Neural crest cell (in vitro differentiated cells): ENCODE measurements at regions not wholly inside any gene's neighbourhood (a gene's known extent, or its start where the extent isn't known, plus 50 kb on each side); places are given as distances from the start of the nearest gene placed in this dataset.

Experiments used
- DNase-seq: peaks from one replicate; pipeline ENCODE4 v3.0.0; 2021; ENCODE audit warnings: low read depth, mixed read lengths, low spot score
- H3K27ac Mint-ChIP-seq: one replicate; pipeline ENCODE4 v1.8.0; 2021; ENCODE audit warnings: mild to moderate bottlenecking, mixed read lengths; ENCODE audit not compliant: unreplicated experiment
- H3K27me3 Mint-ChIP-seq: 2 replicates; pipeline ENCODE4 v1.8.0; 2021; ENCODE audit warnings: low read depth, mild to moderate bottlenecking, mixed read lengths
- H3K36me3 Mint-ChIP-seq: 2 replicates; pipeline ENCODE4 v1.8.0; 2021; ENCODE audit warnings: low read depth, mild to moderate bottlenecking, mixed read lengths
- H3K4me1 Mint-ChIP-seq: 2 replicates; pipeline ENCODE4 v1.8.0; 2021; ENCODE audit warnings: mixed read lengths
- H3K4me3 Mint-ChIP-seq: one replicate; pipeline ENCODE4 v1.8.0; 2021; ENCODE audit warnings: mild to moderate bottlenecking, mixed read lengths
- H3K9me3 Mint-ChIP-seq: 2 replicates; pipeline ENCODE4 v1.8.0; 2021; ENCODE audit warnings: mixed read lengths
- CTCF ChIP-seq: fragments of 200-600 bp; sonication (generic); conservative IDR thresholded peaks from 2 replicates; pipeline ENCODE4 v1.5.0; 2021; ENCODE audit warnings: antibody characterized with exemption, mild to moderate bottlenecking

- Mint-ChIP-seq H3K4me1 (no peaks in the 10 kb centered on the region), H3K9me3 (peaks cover 2% of the 10 kb centered on the region), H3K27me3 (no peaks in the 10 kb centered on the region), H3K36me3 (no peaks in the 10 kb centered on the region), H3K4me3 (no peak overlapping the region), H3K27ac (no peak overlapping the region)
- no peak for DNase-seq
- TF ChIP-seq CTCF, result no peak
Observed at GRCh38 chr3:117201901-117202774, 492.6 kb downstream of the TUSC7 start.

- H3K9me3 Mint-ChIP-seq, result peaks cover 5% of the 10 kb centered on the region
- TF ChIP-seq CTCF, result no peak
- H3K27me3 Mint-ChIP-seq, result peaks cover 2% of the 10 kb centered on the region
- H3K4me1 Mint-ChIP-seq, result no peaks in the 10 kb centered on the region
- no peak for DNase-seq
- H3K36me3 Mint-ChIP-seq, result no peaks in the 10 kb centered on the region
- H3K4me3 Mint-ChIP-seq, result no peak overlapping the region
- H3K27ac Mint-ChIP-seq, result no peak overlapping the region
Observed at GRCh38 chr3:117217355-117217754, 507.8 kb downstream of the TUSC7 start.

- no peak for DNase-seq
- Mint-ChIP-seq H3K27me3 (peaks cover 2% of the 10 kb centered on the region), H3K36me3 (no peaks in the 10 kb centered on the region), H3K4me1 (no peaks in the 10 kb centered on the region), H3K9me3 (peaks cover 1% of the 10 kb centered on the region), H3K27ac (no peak overlapping the region), H3K4me3 (no peak overlapping the region)
- TF ChIP-seq CTCF, result no peak
Observed at GRCh38 chr3:117217760-117218316, 508.3 kb downstream of the TUSC7 start.

GRCh38 chr3:117218641-117219048, 509.1 kb downstream of the TUSC7 start:
- Mint-ChIP-seq H3K4me3 (no peak overlapping the region), H3K27ac (no peak overlapping the region), H3K36me3 (no peaks in the 10 kb centered on the region), H3K9me3 (no peaks in the 10 kb centered on the region), H3K27me3 (peaks cover 2% of the 10 kb centered on the region), H3K4me1 (no peaks in the 10 kb centered on the region)
- DNase-seq, result no peak
- TF ChIP-seq CTCF, result no peak

- Mint-ChIP-seq H3K27ac (no peak overlapping the region), H3K9me3 (no peaks in the 10 kb centered on the region), H3K4me3 (no peak overlapping the region), H3K36me3 (no peaks in the 10 kb centered on the region), H3K4me1 (no peaks in the 10 kb centered on the region), H3K27me3 (peaks cover 2% of the 10 kb centered on the region)
- DNase-seq, result no peak
- TF ChIP-seq CTCF, result no peak
Observed at GRCh38 chr3:117219296-117219695, 509.7 kb downstream of the TUSC7 start.
